ENCODE measurements at regions not wholly inside any gene's neighbourhood (a gene's known extent, or its start where the extent isn't known, plus 50 kb on each side); places are given as distances from the start of the nearest gene placed in this dataset.
"Not testable (repeated sequence)": the region's sequence is repeated elsewhere in the genome, so short reads cannot be mapped to it uniquely, and the experiment has no call there.

- DNase-seq, result no peak
These were observed 73.3 kb downstream of the OLFM4 start for GRCh38 chr13:53101883-53102282.

- no peak for DNase-seq
These were observed 75.5 kb downstream of the OLFM4 start for GRCh38 chr13:53104136-53104535.

- no peak for DNase-seq
These were observed 76.9 kb downstream of the OLFM4 start for GRCh38 chr13:53105477-53105876.

- peak; percentile 66 for DNase-seq
These were observed 77.3 kb downstream of the OLFM4 start for GRCh38 chr13:53105890-53106289.

GRCh38 chr13:53110181-53110580 is 81.6 kb downstream of the OLFM4 start:
- DNase-seq, result no peak

- no peak for DNase-seq
These were observed 82.0 kb downstream of the OLFM4 start for GRCh38 chr13:53110614-53111013.

- DNase-seq, result peak; percentile 40
These were observed 83.9 kb downstream of the OLFM4 start for GRCh38 chr13:53112522-53112921.

GRCh38 chr13:53117048-53117447 is 88.4 kb downstream of the OLFM4 start:
- not testable (repeated sequence) for DNase-seq

- DNase-seq, result no peak
These were observed 92.6 kb downstream of the OLFM4 start for GRCh38 chr13:53121131-53121773.

GRCh38 chr13:53121919-53122318 is 93.3 kb downstream of the OLFM4 start:
- DNase-seq, result no peak

GRCh38 chr13:53123536-53123935 is 94.9 kb downstream of the OLFM4 start:
- DNase-seq, result no peak

- DNase-seq, result no peak
These were observed 96.0 kb downstream of the OLFM4 start for GRCh38 chr13:53124623-53125022.

GRCh38 chr13:53126841-53127245 is 98.2 kb downstream of the OLFM4 start:
- no peak for DNase-seq

GRCh38 chr13:53127373-53127772 is 98.8 kb downstream of the OLFM4 start:
- DNase-seq, result no peak

- no peak for DNase-seq
These were observed 101.3 kb downstream of the OLFM4 start for GRCh38 chr13:53129864-53130393.

GRCh38 chr13:53131361-53131760 is 102.7 kb downstream of the OLFM4 start:
- no peak for DNase-seq

- no peak for DNase-seq
These were observed 106.7 kb downstream of the OLFM4 start for GRCh38 chr13:53135301-53135700.

GRCh38 chr13:53136554-53137215 is 108.1 kb downstream of the OLFM4 start:
- no peak for DNase-seq

GRCh38 chr13:53137779-53138178 is 109.2 kb downstream of the OLFM4 start:
- DNase-seq, result no peak

GRCh38 chr13:53138376-53139036 is 109.9 kb downstream of the OLFM4 start:
- DNase-seq, result no peak

- no peak for DNase-seq
These were observed 112.7 kb downstream of the OLFM4 start for GRCh38 chr13:53141336-53141735.

- DNase-seq, result no peak
These were observed 113.7 kb downstream of the OLFM4 start for GRCh38 chr13:53142306-53142705.

GRCh38 chr13:53143757-53144339 is 115.2 kb downstream of the OLFM4 start:
- no peak for DNase-seq

- no peak for DNase-seq
These were observed 116.2 kb downstream of the OLFM4 start for GRCh38 chr13:53144826-53145225.
